Endothelial cell of umbilical vein (primary cell): ENCODE measurements at regions not wholly inside any gene's neighbourhood (a gene's known extent, or its start where the extent isn't known, plus 50 kb on each side); places are given as distances from the start of the nearest gene placed in this dataset.

Source experiments
- CTCF ChIP-seq, 2 donors: IDR thresholded peaks; 1 replicate in 1 of 2; 2 replicates in 1 of 2; pipeline ENCODE4 v1.5.1; 2011; ENCODE audit warnings: low read length in 2 of 2, mild to moderate bottlenecking in 2 of 2, moderate library complexity in 2 of 2, control low read depth in 1 of 2, inconsistent platforms in 1 of 2, low read depth in 1 of 2; ENCODE audit not compliant: insufficient read depth in 1 of 2; ENCODE audit errors: extremely low read depth in 1 of 2
- EZH2 ChIP-seq: IDR thresholded peaks from 2 replicates; pipeline ENCODE4 v1.6.1; 2012; ENCODE audit warnings: borderline replicate concordance, low read depth, mild to moderate bottlenecking, moderate library complexity, low read length, inconsistent platforms; ENCODE audit not compliant: severe bottlenecking
- FOS ChIP-seq: IDR thresholded peaks from 2 replicates; pipeline ENCODE4 v1.6.1; 2011; ENCODE audit warnings: mild to moderate bottlenecking, low read length, moderate library complexity, borderline replicate concordance; ENCODE audit not compliant: insufficient read depth
- JUN ChIP-seq: IDR thresholded peaks from 2 replicates; pipeline ENCODE4 v1.6.1; 2011; ENCODE audit warnings: borderline replicate concordance, low read depth; ENCODE audit not compliant: insufficient read length, insufficient read depth
- MAX ChIP-seq: IDR thresholded peaks from 2 replicates; pipeline ENCODE4 v1.6.1; 2011; ENCODE audit not compliant: insufficient read depth, insufficient read length
- MYC ChIP-seq: IDR thresholded peaks from one replicate; pipeline ENCODE4 v1.6.1; 2011; ENCODE audit warnings: mild to moderate bottlenecking, low read depth, low read length
- POLR2A ChIP-seq: IDR thresholded peaks from 2 replicates; pipeline ENCODE4 v1.6.1; 2012; ENCODE audit warnings: low read depth, mild to moderate bottlenecking, control low read depth, low read length
- POLR2AphosphoS5 ChIP-seq: IDR thresholded peaks from 2 replicates; pipeline ENCODE4 v1.6.1; 2012; ENCODE audit warnings: low read depth, mild to moderate bottlenecking, control low read depth, low read length, moderate library complexity; ENCODE audit not compliant: insufficient read depth

GRCh38 chr3:13220991-13221390 is 147.8 kb upstream of the IQSEC1 start:
- TF ChIP-seq EZH2 (no peak), CTCF (IDR thresholded peaks at IDR 0.05; ENCODE audit: extremely low read depth in 1 of 2, insufficient read depth in 1 of 2, low read depth in 1 of 2, low read length in 2 of 2) (no peak), MAX (no peak), POLR2A (no peak), JUN (no peak), POLR2AphosphoS5 (no peak), MYC (no peak), FOS (no peak)
